Stomach (tissue), 8 donors: ENCODE measurements at regions not wholly inside any gene's neighbourhood (a gene's known extent, or its start where the extent isn't known, plus 50 kb on each side); places are given as distances from the start of the nearest gene placed in this dataset.

Experiments
- DNase-seq, 2 donors: peaks; one replicate each; pipeline versions ENCODE4 v3.0.0 to v3.0.0-alpha.2; 2013 to 2019
- H3K27ac ChIP-seq, 5 donors: fragments of 200-600 bp in 4 of 5; sonication (generic) in 4 of 5; one replicate each; pipeline ENCODE4 v1.5.1; 2013 to 2019; ENCODE audit warnings: mild to moderate bottlenecking in 1 of 5, moderate library complexity in 1 of 5
- H3K27me3 ChIP-seq, 3 donors: fragments of 200-600 bp; sonication (generic); one replicate each; pipeline ENCODE4 v1.5.1; 2017 to 2019; ENCODE audit warnings: mixed run types in 1 of 3
- H3K36me3 ChIP-seq, 4 donors: fragments of 200-600 bp; sonication (generic); 1 replicate in 3 of 4; 2 replicates in 1 of 4; pipeline ENCODE4 v1.5.1; 2016 to 2019
- H3K4me1 ChIP-seq, 4 donors: fragments of 200-600 bp; sonication (generic); one replicate each; pipeline ENCODE4 v1.5.1; 2016 to 2019
- H3K4me3 ChIP-seq, 4 donors: fragments of 200-600 bp; sonication (generic) in 3 of 4; one replicate each; pipeline ENCODE4 v1.5.1; 2016 to 2019; ENCODE audit warnings: mild to moderate bottlenecking in 1 of 4
- H3K9me3 ChIP-seq, 4 donors: fragments of 200-600 bp; sonication (generic); one replicate each; pipeline ENCODE4 v1.5.1; 2016 to 2019
- CTCF ChIP-seq, 7 experiments: fragments of 450-650 bp in 4 of 7; fragments of 200-600 bp in 3 of 7; sonication (generic) in 3 of 7; IDR thresholded peaks; one replicate each; pipeline ENCODE4 v1.5.1; 2016 to 2019; ENCODE audit warnings: antibody characterized with exemption in 7 of 7, control low read depth in 2 of 7, mild to moderate bottlenecking in 1 of 7
- EP300 ChIP-seq: sonication (generic); formaldehyde crosslinking; IDR thresholded peaks from one replicate; pipeline ENCODE4 v1.6.1; 2017; ENCODE audit warnings: antibody characterized with exemption
- POLR2A ChIP-seq, 4 donors: fragments of 450-650 bp; IDR thresholded peaks; one replicate each; pipeline ENCODE4 v1.6.1; 2016; ENCODE audit warnings: antibody characterized with exemption in 4 of 4, control low read depth in 2 of 4, mild to moderate bottlenecking in 1 of 4, moderate library complexity in 1 of 4
- POLR2AphosphoS5 ChIP-seq, 3 donors: sonication (generic); formaldehyde crosslinking; IDR thresholded peaks; one replicate each; pipeline ENCODE4 v1.6.1; 2016; ENCODE audit warnings: antibody characterized with exemption in 3 of 3
- WGBS, 5 donors: extraction: QIAGEN DNeasy Blood & Tissue Kit in 3 of 5; methylation state at CpG; one replicate each; pipeline versions ENCODE4 v1.1.5 to v1.1.7; 2013 to 2018; 5-methylcytosine and 5-hydroxymethylcytosine counted together
- intact Hi-C: fragments of 100-400 bp; cut with DNase I; formaldehyde crosslinking; loops from one replicate; pipeline ENCODE4 v1.15.1; 2023; ENCODE audit warnings: low total_unique reads
- donor health status: healthy with polysubstance abuse.
- donor health status: Bipolar disorder and iron deficiency.
- donor health status: healthy.

GRCh38 chr3:150330872-150331271 is 77.2 kb upstream of the TSC22D2 start:
- H3K36me3 ChIP-seq, result no peaks in the 10 kb centered on the region
- TF ChIP-seq EP300 (no peak), POLR2AphosphoS5 (IDR thresholded peaks at IDR 0.05) (no peak), CTCF (IDR thresholded peaks at IDR 0.05) (no peak), POLR2A (IDR thresholded peaks at IDR 0.05) (no peak)
- H3K9me3 ChIP-seq, result no peaks in the 10 kb centered on the region
- H3K4me3 ChIP-seq, result no peak overlapping the region
- no peak for DNase-seq
- intact Hi-C loops, result no loop called here
- no peak overlapping the region for H3K27ac ChIP-seq
- H3K4me1 ChIP-seq, result no peaks in the 10 kb centered on the region
- WGBS, 5 donors, result 71 to 83% (median 77%) methylated on average over 2 of the region's 2 CpGs
- no peaks in the 10 kb centered on the region for H3K27me3 ChIP-seq

- H3K4me1 ChIP-seq, result no peaks in the 10 kb centered on the region
- H3K27ac ChIP-seq, result no peak overlapping the region
- 64 to 75% (median 70%) methylated on average over 2 of the region's 2 CpGs for WGBS, 5 donors
- no peak overlapping the region for H3K4me3 ChIP-seq
- H3K36me3 ChIP-seq, result no peaks in the 10 kb centered on the region
- intact Hi-C loops, result no loop called here
- DNase-seq, result no peak
- no peaks in the 10 kb centered on the region for H3K27me3 ChIP-seq
- no peak for TF ChIP-seq CTCF (IDR thresholded peaks at IDR 0.05)
- TF ChIP-seq POLR2AphosphoS5 (IDR thresholded peaks at IDR 0.05), result no peak
- no peak for TF ChIP-seq POLR2A (IDR thresholded peaks at IDR 0.05)
- TF ChIP-seq EP300, result no peak
- H3K9me3 ChIP-seq, result no peaks in the 10 kb centered on the region
Measured at GRCh38 chr3:150330174-150330573, 77.9 kb upstream of the TSC22D2 start.

- 68 to 83% (median 75%) methylated on average over 1 of the region's 1 CpG for WGBS, 5 donors
- no peaks in the 10 kb centered on the region for H3K27me3 ChIP-seq
- no peak for TF ChIP-seq CTCF (IDR thresholded peaks at IDR 0.05)
- no peak for TF ChIP-seq EP300
- TF ChIP-seq POLR2AphosphoS5 (IDR thresholded peaks at IDR 0.05), result no peak
- TF ChIP-seq POLR2A (IDR thresholded peaks at IDR 0.05), result no peak
- H3K4me1 ChIP-seq, result peaks cover 0 to 5% (median 0%) of the 10 kb centered on the region in 4 donors
- no peak overlapping the region for H3K27ac ChIP-seq
- H3K9me3 ChIP-seq, result no peaks in the 10 kb centered on the region
- H3K4me3 ChIP-seq, result no peak overlapping the region
- no peak for DNase-seq
- H3K36me3 ChIP-seq, result no peaks in the 10 kb centered on the region
- intact Hi-C loops, result no loop called here
Measured at GRCh38 chr3:150329408-150329807, 78.7 kb upstream of the TSC22D2 start.

GRCh38 chr3:150328654-150329040 is 79.5 kb upstream of the TSC22D2 start:
- Histone ChIP-seq H3K4me1 (peaks cover 0 to 5% (median 0%) of the 10 kb centered on the region in 4 donors), H3K4me3 (no peak overlapping the region), H3K9me3 (no peaks in the 10 kb centered on the region), H3K27ac (no peak overlapping the region), H3K27me3 (no peaks in the 10 kb centered on the region), H3K36me3 (no peaks in the 10 kb centered on the region)
- intact Hi-C loops, result no loop called here
- 72 to 96% (median 91%) methylated on average over 2 of the region's 2 CpGs for WGBS, 5 donors
- TF ChIP-seq EP300, result no peak
- no peak for TF ChIP-seq CTCF (IDR thresholded peaks at IDR 0.05)
- no peak for TF ChIP-seq POLR2AphosphoS5 (IDR thresholded peaks at IDR 0.05)
- no peak for TF ChIP-seq POLR2A (IDR thresholded peaks at IDR 0.05)
- DNase-seq, result no peak
